ENCODE measurements at regions not wholly inside any gene's neighbourhood (a gene's known extent, or its start where the extent isn't known, plus 50 kb on each side); places are given as distances from the start of the nearest gene placed in this dataset.

DNA sequence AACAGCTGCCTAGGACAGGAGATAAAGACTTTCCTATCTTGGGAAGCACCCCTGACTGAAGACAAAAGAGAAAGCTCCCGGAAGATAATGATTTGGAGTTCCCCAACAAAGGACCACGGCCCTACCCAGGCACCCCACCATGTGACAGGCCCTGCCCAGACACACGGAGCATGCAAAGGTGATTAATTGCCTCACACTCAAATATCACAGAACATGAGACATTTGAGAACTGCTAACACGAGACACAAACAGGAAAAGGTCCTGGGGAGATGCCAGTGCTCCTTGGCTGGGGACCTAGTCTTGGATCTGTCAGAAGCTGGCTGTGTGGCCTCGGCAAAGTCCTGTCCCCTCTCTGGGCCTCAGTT lies 82.5 kb upstream of the PTPN1 start:
- TF ChIP-seq, protein P1, sequence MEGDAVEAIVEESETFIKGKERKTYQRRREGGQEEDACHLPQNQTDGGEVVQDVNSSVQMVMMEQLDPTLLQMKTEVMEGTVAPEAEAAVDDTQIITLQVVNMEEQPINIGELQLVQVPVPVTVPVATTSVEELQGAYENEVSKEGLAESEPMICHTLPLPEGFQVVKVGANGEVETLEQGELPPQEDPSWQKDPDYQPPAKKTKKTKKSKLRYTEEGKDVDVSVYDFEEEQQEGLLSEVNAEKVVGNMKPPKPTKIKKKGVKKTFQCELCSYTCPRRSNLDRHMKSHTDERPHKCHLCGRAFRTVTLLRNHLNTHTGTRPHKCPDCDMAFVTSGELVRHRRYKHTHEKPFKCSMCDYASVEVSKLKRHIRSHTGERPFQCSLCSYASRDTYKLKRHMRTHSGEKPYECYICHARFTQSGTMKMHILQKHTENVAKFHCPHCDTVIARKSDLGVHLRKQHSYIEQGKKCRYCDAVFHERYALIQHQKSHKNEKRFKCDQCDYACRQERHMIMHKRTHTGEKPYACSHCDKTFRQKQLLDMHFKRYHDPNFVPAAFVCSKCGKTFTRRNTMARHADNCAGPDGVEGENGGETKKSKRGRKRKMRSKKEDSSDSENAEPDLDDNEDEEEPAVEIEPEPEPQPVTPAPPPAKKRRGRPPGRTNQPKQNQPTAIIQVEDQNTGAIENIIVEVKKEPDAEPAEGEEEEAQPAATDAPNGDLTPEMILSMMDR (IDR thresholded peaks at IDR 0.05 in 4 of 5, conservative IDR thresholded peaks at IDR 0.05 in 1 of 5) = no peak
- peak; percentile 69 to 71 for TF ChIP-seq POLR2A (IDR thresholded peaks at IDR 0.05)

All from gastrocnemius medialis (tissue), 4 donors.